Smooth muscle cell (in vitro differentiated cells): ENCODE measurements at regions not wholly inside any gene's neighbourhood (a gene's known extent, or its start where the extent isn't known, plus 50 kb on each side); places are given as distances from the start of the nearest gene placed in this dataset.

Source experiments
- DNase-seq: peaks from one replicate; lab custom pipeline; 2025; ENCODE audit not compliant: unreplicated experiment; lab: John Stamatoyannopoulos, UW
- H2AFZ ChIP-seq: fragments of 200-600 bp; sonication (generic); 2 replicates; pipeline ENCODE4 v1.6.0; 2016; ENCODE audit warnings: antibody characterized with exemption, low read depth, mild to moderate bottlenecking
- H3F3A ChIP-seq: fragments of 200-600 bp; sonication (generic); 2 replicates; pipeline ENCODE4 v1.6.0; 2017; ENCODE audit warnings: antibody characterized with exemption, low read depth
- H3K27ac ChIP-seq: fragments of 200-600 bp; sonication (generic); 2 replicates; pipeline ENCODE4 v1.5.1; 2016; ENCODE audit warnings: low read depth, mild to moderate bottlenecking
- H3K27me3 ChIP-seq: fragments of 200-600 bp; sonication (generic); 2 replicates; pipeline ENCODE4 v1.6.1; 2016; ENCODE audit warnings: low read depth, mild to moderate bottlenecking
- H3K36me3 ChIP-seq: fragments of 200-600 bp; sonication (generic); 2 replicates; pipeline ENCODE4 v1.5.1; 2016; ENCODE audit warnings: low read depth
- H3K4me1 ChIP-seq: fragments of 200-600 bp; sonication (generic); 2 replicates; pipeline ENCODE4 v1.5.1; 2016; ENCODE audit warnings: low read depth
- H3K4me2 ChIP-seq: fragments of 200-600 bp; sonication (generic); 2 replicates; pipeline ENCODE4 v1.6.0; 2016; ENCODE audit warnings: mild to moderate bottlenecking
- H3K4me3 ChIP-seq: fragments of 200-600 bp; sonication (generic); 2 replicates; pipeline ENCODE4 v1.5.1; 2016; ENCODE audit warnings: mild to moderate bottlenecking
- H3K79me2 ChIP-seq: fragments of 200-600 bp; sonication (generic); 2 replicates; pipeline ENCODE4 v1.6.0; 2016; ENCODE audit warnings: low read depth, mild to moderate bottlenecking
- H3K9ac ChIP-seq: fragments of 200-600 bp; sonication (generic); 2 replicates; pipeline ENCODE4 v1.6.0; 2016; ENCODE audit warnings: low read depth
- H3K9me3 ChIP-seq: fragments of 200-600 bp; sonication (generic); replicated peaks from 2 replicates; pipeline ENCODE4 v1.5.1; 2016; ENCODE audit warnings: low read depth
- H4K20me1 ChIP-seq: fragments of 200-600 bp; sonication (generic); 2 replicates; pipeline ENCODE4 v1.6.0; 2016; ENCODE audit warnings: low read depth
- CTCF ChIP-seq: fragments of 200-600 bp; sonication (generic); IDR thresholded peaks from 2 replicates; pipeline ENCODE4 v1.5.1; 2017; ENCODE audit warnings: borderline replicate concordance, mild to moderate bottlenecking, antibody characterized with exemption; ENCODE audit not compliant: insufficient read depth, poor library complexity, severe bottlenecking
- WGBS: methylation state at CpG from one replicate; pipeline ENCODE4 v1.1.7; 2016; ENCODE audit warnings: low lambda C conversion rate; 5-methylcytosine and 5-hydroxymethylcytosine counted together

DNA sequence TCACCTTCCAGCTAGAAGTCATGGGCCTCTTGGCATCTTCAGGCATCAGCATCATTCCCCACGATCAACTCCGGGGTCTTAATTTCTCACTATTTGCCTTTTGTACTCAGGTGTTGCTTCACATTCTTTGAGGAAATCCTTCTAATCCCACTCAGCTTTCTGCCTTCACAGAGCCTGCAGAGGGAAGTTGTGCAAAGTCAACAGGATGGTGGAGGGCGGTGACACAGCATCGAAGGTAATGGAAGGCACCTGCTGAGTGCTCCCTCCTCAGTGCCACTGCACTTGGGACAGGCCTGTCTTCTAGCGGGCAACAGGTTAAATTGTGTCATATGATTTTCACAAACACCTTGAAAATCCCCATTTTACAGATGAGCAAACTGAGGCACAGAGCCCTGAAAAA is 164.0 kb downstream of the EN1 start:
- DNase-seq: no peak
- Histone ChIP-seq H2AFZ (no peak overlapping the region), H4K20me1 (no peaks in the 10 kb centered on the region), H3K4me1 (no peaks in the 10 kb centered on the region), H3K4me3 (no peak overlapping the region), H3F3A (no peaks in the 10 kb centered on the region), H3K9me3 (no peaks in the 10 kb centered on the region), H3K79me2 (no peaks in the 10 kb centered on the region), H3K27ac (no peak overlapping the region), H3K36me3 (no peaks in the 10 kb centered on the region), H3K4me2 (no peak overlapping the region), H3K9ac (no peak overlapping the region), H3K27me3 (no peaks in the 10 kb centered on the region)
- over 99% methylated on average over 5 of the region's 5 CpGs for WGBS
- no peak for TF ChIP-seq CTCF

- Histone ChIP-seq H3K9ac (no peak overlapping the region), H3K36me3 (no peaks in the 10 kb centered on the region), H4K20me1 (no peaks in the 10 kb centered on the region), H3K27me3 (no peaks in the 10 kb centered on the region), H3K27ac (no peak overlapping the region), H3K4me1 (no peaks in the 10 kb centered on the region), H3K4me2 (peak overlapping the region; percentile 1), H3K4me3 (no peak overlapping the region), H3K9me3 (no peaks in the 10 kb centered on the region), H2AFZ (no peak overlapping the region), H3F3A (no peaks in the 10 kb centered on the region), H3K79me2 (no peaks in the 10 kb centered on the region)
- TF ChIP-seq CTCF: no peak
- WGBS: 15% methylated on average over 2 of the region's 2 CpGs
- no peak for DNase-seq
These were observed 168.5 kb downstream of the EN1 start for GRCh38 chr2:118678985-118679384.

- no peaks in the 10 kb centered on the region for H3K4me1 ChIP-seq
- H3K9ac ChIP-seq: no peak overlapping the region
- no peaks in the 10 kb centered on the region for H3K36me3 ChIP-seq
- DNase-seq: no peak
- no peaks in the 10 kb centered on the region for H3F3A ChIP-seq
- H3K9me3 ChIP-seq: no peaks in the 10 kb centered on the region
- H4K20me1 ChIP-seq: no peaks in the 10 kb centered on the region
- no peak overlapping the region for H3K27ac ChIP-seq
- WGBS: 89% methylated on average over 1 of the region's 1 CpG
- no peaks in the 10 kb centered on the region for H3K79me2 ChIP-seq
- TF ChIP-seq CTCF: no peak
- no peak overlapping the region for H3K4me3 ChIP-seq
- H3K27me3 ChIP-seq: no peaks in the 10 kb centered on the region
- H3K4me2 ChIP-seq: no peak overlapping the region
- H2AFZ ChIP-seq: no peak overlapping the region
These were observed 169.9 kb downstream of the EN1 start for GRCh38 chr2:118677546-118677945.

DNA sequence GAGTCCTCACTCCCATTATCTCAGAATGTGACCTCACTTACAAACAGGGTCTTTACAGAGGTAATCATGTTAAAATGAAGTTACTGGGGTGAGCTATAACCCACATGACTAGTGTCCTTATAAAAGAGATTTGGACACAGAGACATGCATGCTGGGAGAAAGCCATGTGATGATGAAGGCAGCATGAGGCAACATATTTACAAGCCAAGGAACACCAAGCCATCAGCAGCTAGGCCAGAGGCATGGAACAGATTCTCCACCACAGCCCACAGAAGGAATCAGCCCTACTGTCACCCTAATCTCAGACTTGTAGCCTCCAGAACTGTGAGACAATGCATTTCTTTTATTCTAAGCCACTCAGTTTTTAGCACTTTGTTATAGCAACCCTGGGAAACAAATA is 171.9 kb downstream of the EN1 start:
- Histone ChIP-seq H3K79me2 (no peaks in the 10 kb centered on the region), H4K20me1 (no peaks in the 10 kb centered on the region), H3K27ac (no peak overlapping the region), H3K36me3 (no peaks in the 10 kb centered on the region), H3K9me3 (no peaks in the 10 kb centered on the region), H3K4me2 (no peak overlapping the region), H3K27me3 (no peaks in the 10 kb centered on the region), H3F3A (no peaks in the 10 kb centered on the region), H3K4me1 (no peaks in the 10 kb centered on the region), H3K9ac (no peak overlapping the region), H3K4me3 (no peak overlapping the region), H2AFZ (no peak overlapping the region)
- TF ChIP-seq CTCF: no peak
- no peak for DNase-seq
